Progenitor cell of endocrine pancreas (in vitro differentiated cells): ENCODE measurements at regions not wholly inside any gene's neighbourhood (a gene's known extent, or its start where the extent isn't known, plus 50 kb on each side); places are given as distances from the start of the nearest gene placed in this dataset.
"Not testable (repeated sequence)": the region's sequence is repeated elsewhere in the genome, so short reads cannot be mapped to it uniquely, and the experiment has no call there.

ENCODE experiments used
- DNase-seq: peaks from one replicate; pipeline ENCODE4 v3.0.0; 2021; ENCODE audit warnings: low spot score; ENCODE audit not compliant: unreplicated experiment
- H3K27ac Mint-ChIP-seq: 2 replicates; pipeline ENCODE4 v1.8.0; 2021; ENCODE audit warnings: mild to moderate bottlenecking, moderate library complexity, mixed read lengths
- H3K27me3 Mint-ChIP-seq: 2 replicates; pipeline ENCODE4 v1.8.0; 2021; ENCODE audit warnings: mixed read lengths
- H3K36me3 Mint-ChIP-seq: 2 replicates; pipeline ENCODE4 v1.8.0; 2022; ENCODE audit warnings: mixed read lengths; ENCODE audit not compliant: insufficient read depth
- H3K4me1 Mint-ChIP-seq: 2 replicates; pipeline ENCODE4 v1.8.0; 2021; ENCODE audit warnings: low read depth, mixed read lengths
- H3K4me3 Mint-ChIP-seq: 2 replicates; pipeline ENCODE4 v1.8.0; 2021; ENCODE audit warnings: low read depth, mild to moderate bottlenecking, moderate library complexity, mixed read lengths
- H3K9me3 Mint-ChIP-seq: 2 replicates; pipeline ENCODE4 v1.8.0; 2021; ENCODE audit warnings: low read depth, mixed read lengths
- CTCF ChIP-seq: fragments of 200-600 bp; sonication (generic); IDR thresholded peaks from one replicate; pipeline ENCODE4 v1.5.0; 2021; ENCODE audit warnings: antibody characterized with exemption, mild to moderate bottlenecking; ENCODE audit not compliant: unreplicated experiment

- no peak for DNase-seq
- H3K4me1 Mint-ChIP-seq: no peaks in the 10 kb centered on the region
- H3K27ac Mint-ChIP-seq: no peak overlapping the region
- H3K27me3 Mint-ChIP-seq: peaks cover 40% of the 10 kb centered on the region
- H3K4me3 Mint-ChIP-seq: no peak overlapping the region
- H3K9me3 Mint-ChIP-seq: peaks cover 9% of the 10 kb centered on the region
- TF ChIP-seq CTCF: no peak
- H3K36me3 Mint-ChIP-seq: peaks cover 3% of the 10 kb centered on the region
Observed at GRCh38 chr14:97158102-97158501, 360.9 kb downstream of the VRK1 start.

GRCh38 chr14:97159124-97159523 is 361.9 kb downstream of the VRK1 start:
- Mint-ChIP-seq H3K27ac (no peak overlapping the region), H3K4me1 (no peaks in the 10 kb centered on the region), H3K9me3 (peaks cover 9% of the 10 kb centered on the region), H3K27me3 (peaks cover 34% of the 10 kb centered on the region), H3K4me3 (no peak overlapping the region), H3K36me3 (peaks cover 3% of the 10 kb centered on the region)
- TF ChIP-seq CTCF: no peak
- no peak for DNase-seq

- Mint-ChIP-seq H3K27me3 (peaks cover 5% of the 10 kb centered on the region), H3K27ac (no peak overlapping the region), H3K36me3 (peaks cover 3% of the 10 kb centered on the region), H3K4me3 (no peak overlapping the region), H3K9me3 (peaks cover 9% of the 10 kb centered on the region), H3K4me1 (no peaks in the 10 kb centered on the region)
- no peak for TF ChIP-seq CTCF
- DNase-seq: no peak
Observed at GRCh38 chr14:97162621-97163020, 365.4 kb downstream of the VRK1 start.

- H3K4me3 Mint-ChIP-seq: no peak overlapping the region
- H3K9me3 Mint-ChIP-seq: peaks cover 5% of the 10 kb centered on the region
- DNase-seq: no peak
- TF ChIP-seq CTCF: peak; percentile 7
- H3K4me1 Mint-ChIP-seq: no peaks in the 10 kb centered on the region
- H3K36me3 Mint-ChIP-seq: peaks cover under 1% of the 10 kb centered on the region
- H3K27ac Mint-ChIP-seq: no peak overlapping the region
- peaks cover 5% of the 10 kb centered on the region for H3K27me3 Mint-ChIP-seq
Observed at GRCh38 chr14:97164021-97164420, 366.8 kb downstream of the VRK1 start.

- Mint-ChIP-seq H3K27me3 (peaks cover 12% of the 10 kb centered on the region), H3K4me3 (no peak overlapping the region), H3K27ac (no peak overlapping the region), H3K9me3 (no peaks in the 10 kb centered on the region), H3K4me1 (no peaks in the 10 kb centered on the region), H3K36me3 (no peaks in the 10 kb centered on the region)
- no peak for TF ChIP-seq CTCF
- no peak for DNase-seq
Observed at GRCh38 chr14:97166497-97166896, 369.3 kb downstream of the VRK1 start.

GRCh38 chr14:97167577-97167976 is 370.4 kb downstream of the VRK1 start:
- H3K4me3 Mint-ChIP-seq, H3K9me3 Mint-ChIP-seq, H3K36me3 Mint-ChIP-seq, DNase-seq, H3K27ac Mint-ChIP-seq, H3K4me1 Mint-ChIP-seq: not testable (repeated sequence)
- H3K27me3 Mint-ChIP-seq: peaks cover 12% of the 10 kb centered on the region
